Neural cell (in vitro differentiated cells): ENCODE measurements at regions not wholly inside any gene's neighbourhood (a gene's known extent, or its start where the extent isn't known, plus 50 kb on each side); places are given as distances from the start of the nearest gene placed in this dataset.

Experiments
- H2AFZ ChIP-seq: fragments of 200-600, 300-800 bp; sonication (generic), shearing (Covaris generic); 2 replicates; pipeline ENCODE4 v1.6.0; 2014; ENCODE audit warnings: low read depth, mild to moderate bottlenecking, antibody characterized with exemption, low read length, moderate library complexity
- H3F3A ChIP-seq: fragments of 200-600 bp; shearing (Covaris generic); 2 replicates; pipeline ENCODE4 v1.6.1; 2016; ENCODE audit warnings: mild to moderate bottlenecking, moderate library complexity, mixed read lengths, antibody characterized with exemption, low read length; ENCODE audit not compliant: insufficient read depth, poor library complexity, severe bottlenecking
- H3K27ac ChIP-seq: fragments of 200-600, 300-800 bp; sonication (generic), shearing (Covaris generic); 2 replicates; pipeline ENCODE4 v1.5.1; 2014; ENCODE audit warnings: mild to moderate bottlenecking, low read length, moderate library complexity
- H3K27me3 ChIP-seq: fragments of 300-800, 200-600 bp; sonication (generic), shearing (Covaris generic); 2 replicates; pipeline ENCODE4 v1.6.0; 2014; ENCODE audit warnings: mild to moderate bottlenecking, low read depth, low read length, moderate library complexity; ENCODE audit not compliant: insufficient read depth
- H3K36me3 ChIP-seq: fragments of 300-800, 200-600 bp; sonication (generic), shearing (Covaris generic); 2 replicates; pipeline ENCODE4 v1.5.1; 2014; ENCODE audit warnings: mild to moderate bottlenecking, antibody characterized with exemption, low read length, moderate library complexity; ENCODE audit not compliant: insufficient read depth
- H3K4me2 ChIP-seq: fragments of 300-800, 200-600 bp; sonication (generic), shearing (Covaris generic); 2 replicates; pipeline ENCODE4 v1.6.0; 2014; ENCODE audit warnings: mild to moderate bottlenecking, low read length
- H3K4me3 ChIP-seq: fragments of 300-800, 200-600 bp; sonication (generic), shearing (Covaris generic); 2 replicates; pipeline ENCODE4 v1.5.1; 2014; ENCODE audit warnings: mild to moderate bottlenecking, low read length, moderate library complexity
- H3K79me2 ChIP-seq: fragments of 200-600 bp; shearing (Covaris generic); replicated peaks from 2 replicates; pipeline ENCODE4 v1.6.0; 2014; ENCODE audit warnings: mild to moderate bottlenecking, low read length, moderate library complexity; ENCODE audit not compliant: insufficient read depth
- H3K9ac ChIP-seq: fragments of 300-800, 200-600 bp; sonication (generic), shearing (Covaris generic); 2 replicates; pipeline ENCODE4 v1.6.1; 2016; ENCODE audit warnings: mild to moderate bottlenecking, low read length, mixed read lengths
- H3K9me2 ChIP-seq: fragments of 200-600 bp; shearing (Covaris generic); 2 replicates; pipeline ENCODE4 v1.6.1; 2016; ENCODE audit warnings: mild to moderate bottlenecking, low read length, mixed read lengths; ENCODE audit not compliant: insufficient read depth
- H3K9me3 ChIP-seq: fragments of 200-600, 300-800 bp; sonication (generic), shearing (Covaris generic); 2 replicates; pipeline ENCODE4 v1.6.1; 2016; ENCODE audit warnings: mild to moderate bottlenecking, mixed run types, low read length, moderate library complexity, mixed read lengths
- H4K20me1 ChIP-seq: fragments of 200-600 bp; shearing (Covaris generic); 2 replicates; pipeline ENCODE4 v1.6.1; 2016; ENCODE audit warnings: mild to moderate bottlenecking, mixed run types; ENCODE audit not compliant: insufficient read depth
- EP300 ChIP-seq: fragments of 450-650 bp; conservative IDR thresholded peaks from 2 replicates; pipeline ENCODE4 v1.6.1; 2014; ENCODE audit warnings: antibody characterized with exemption, mild to moderate bottlenecking, moderate library complexity; ENCODE audit not compliant: poor library complexity, severe bottlenecking
- EZH2 ChIP-seq: fragments of 200-600, 300-800 bp; shearing (Covaris generic), sonication (generic); IDR thresholded peaks from 2 replicates; pipeline ENCODE4 v1.6.1; 2014; ENCODE audit warnings: antibody characterized with exemption, low read length, borderline replicate concordance, mild to moderate bottlenecking; ENCODE audit not compliant: insufficient read depth, poor library complexity, severe bottlenecking
- MXI1 ChIP-seq: fragments of 450-650 bp; conservative IDR thresholded peaks from 2 replicates; pipeline ENCODE4 v1.6.1; 2014; ENCODE audit warnings: antibody characterized with exemption, mild to moderate bottlenecking; ENCODE audit not compliant: poor library complexity, severe bottlenecking
- POLR2AphosphoS5 ChIP-seq: IDR thresholded peaks from 2 replicates; pipeline ENCODE4 v1.6.1; 2012
- RAD21 ChIP-seq: fragments of 450-650 bp; conservative IDR thresholded peaks from 2 replicates; pipeline ENCODE4 v1.6.1; 2014; ENCODE audit warnings: antibody characterized with exemption, mild to moderate bottlenecking, moderate library complexity
- SMC3 ChIP-seq: fragments of 450-650 bp; conservative IDR thresholded peaks from 2 replicates; pipeline ENCODE4 v1.6.1; 2014; ENCODE audit warnings: antibody characterized with exemption, mild to moderate bottlenecking, moderate library complexity; ENCODE audit not compliant: poor library complexity
- TAF1 ChIP-seq: IDR thresholded peaks from 2 replicates; pipeline ENCODE4 v1.6.1; 2012; ENCODE audit warnings: low read depth
- TF ChIP-seq, protein P1 (sequence below): IDR thresholded peaks from 2 replicates; pipeline ENCODE4 v1.6.1; 2012; ENCODE audit warnings: borderline replicate concordance
- TF ChIP-seq, protein P2 (sequence below): fragments of 450-650 bp; IDR thresholded peaks from 2 replicates; pipeline ENCODE4 v1.5.1; 2014; ENCODE audit warnings: antibody characterized with exemption, mild to moderate bottlenecking, moderate library complexity; ENCODE audit not compliant: poor library complexity, severe bottlenecking

DNA sequence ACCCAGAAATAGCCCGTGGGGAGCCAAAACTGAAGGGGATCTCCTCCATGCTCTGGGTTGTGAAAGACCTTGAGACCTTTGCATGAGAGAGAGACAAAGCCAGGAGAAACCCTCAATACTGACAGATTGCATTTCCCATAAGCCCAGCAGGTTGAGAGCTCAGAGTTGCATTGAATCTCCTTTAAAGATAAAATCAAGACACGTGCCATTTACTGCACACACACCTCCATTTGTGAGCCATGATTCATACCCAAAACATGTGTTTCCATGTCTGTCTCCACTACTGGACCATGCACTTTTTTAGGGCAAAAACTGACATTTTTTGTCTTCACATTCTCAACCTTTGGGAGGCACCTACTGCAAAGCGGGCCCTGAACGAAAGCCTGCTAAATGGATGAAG, 144.0 kb upstream of the NRIP1 start:
- H3K4me3 ChIP-seq, result no peak overlapping the region
- no peaks in the 10 kb centered on the region for H3K27me3 ChIP-seq
- H3F3A ChIP-seq, result no peaks in the 10 kb centered on the region
- no peak overlapping the region for H3K9ac ChIP-seq
- H3K79me2 ChIP-seq, result no peaks in the 10 kb centered on the region
- H3K9me3 ChIP-seq, result no peaks in the 10 kb centered on the region
- no peak overlapping the region for H2AFZ ChIP-seq
- TF ChIP-seq POLR2AphosphoS5 (no peak), MXI1 (no peak), SMC3 (no peak), RAD21 (no peak), EP300 (no peak), EZH2 (no peak), TAF1 (no peak)
- TF ChIP-seq, protein P1, sequence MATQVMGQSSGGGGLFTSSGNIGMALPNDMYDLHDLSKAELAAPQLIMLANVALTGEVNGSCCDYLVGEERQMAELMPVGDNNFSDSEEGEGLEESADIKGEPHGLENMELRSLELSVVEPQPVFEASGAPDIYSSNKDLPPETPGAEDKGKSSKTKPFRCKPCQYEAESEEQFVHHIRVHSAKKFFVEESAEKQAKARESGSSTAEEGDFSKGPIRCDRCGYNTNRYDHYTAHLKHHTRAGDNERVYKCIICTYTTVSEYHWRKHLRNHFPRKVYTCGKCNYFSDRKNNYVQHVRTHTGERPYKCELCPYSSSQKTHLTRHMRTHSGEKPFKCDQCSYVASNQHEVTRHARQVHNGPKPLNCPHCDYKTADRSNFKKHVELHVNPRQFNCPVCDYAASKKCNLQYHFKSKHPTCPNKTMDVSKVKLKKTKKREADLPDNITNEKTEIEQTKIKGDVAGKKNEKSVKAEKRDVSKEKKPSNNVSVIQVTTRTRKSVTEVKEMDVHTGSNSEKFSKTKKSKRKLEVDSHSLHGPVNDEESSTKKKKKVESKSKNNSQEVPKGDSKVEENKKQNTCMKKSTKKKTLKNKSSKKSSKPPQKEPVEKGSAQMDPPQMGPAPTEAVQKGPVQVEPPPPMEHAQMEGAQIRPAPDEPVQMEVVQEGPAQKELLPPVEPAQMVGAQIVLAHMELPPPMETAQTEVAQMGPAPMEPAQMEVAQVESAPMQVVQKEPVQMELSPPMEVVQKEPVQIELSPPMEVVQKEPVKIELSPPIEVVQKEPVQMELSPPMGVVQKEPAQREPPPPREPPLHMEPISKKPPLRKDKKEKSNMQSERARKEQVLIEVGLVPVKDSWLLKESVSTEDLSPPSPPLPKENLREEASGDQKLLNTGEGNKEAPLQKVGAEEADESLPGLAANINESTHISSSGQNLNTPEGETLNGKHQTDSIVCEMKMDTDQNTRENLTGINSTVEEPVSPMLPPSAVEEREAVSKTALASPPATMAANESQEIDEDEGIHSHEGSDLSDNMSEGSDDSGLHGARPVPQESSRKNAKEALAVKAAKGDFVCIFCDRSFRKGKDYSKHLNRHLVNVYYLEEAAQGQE, result no peak
- TF ChIP-seq, protein P2, sequence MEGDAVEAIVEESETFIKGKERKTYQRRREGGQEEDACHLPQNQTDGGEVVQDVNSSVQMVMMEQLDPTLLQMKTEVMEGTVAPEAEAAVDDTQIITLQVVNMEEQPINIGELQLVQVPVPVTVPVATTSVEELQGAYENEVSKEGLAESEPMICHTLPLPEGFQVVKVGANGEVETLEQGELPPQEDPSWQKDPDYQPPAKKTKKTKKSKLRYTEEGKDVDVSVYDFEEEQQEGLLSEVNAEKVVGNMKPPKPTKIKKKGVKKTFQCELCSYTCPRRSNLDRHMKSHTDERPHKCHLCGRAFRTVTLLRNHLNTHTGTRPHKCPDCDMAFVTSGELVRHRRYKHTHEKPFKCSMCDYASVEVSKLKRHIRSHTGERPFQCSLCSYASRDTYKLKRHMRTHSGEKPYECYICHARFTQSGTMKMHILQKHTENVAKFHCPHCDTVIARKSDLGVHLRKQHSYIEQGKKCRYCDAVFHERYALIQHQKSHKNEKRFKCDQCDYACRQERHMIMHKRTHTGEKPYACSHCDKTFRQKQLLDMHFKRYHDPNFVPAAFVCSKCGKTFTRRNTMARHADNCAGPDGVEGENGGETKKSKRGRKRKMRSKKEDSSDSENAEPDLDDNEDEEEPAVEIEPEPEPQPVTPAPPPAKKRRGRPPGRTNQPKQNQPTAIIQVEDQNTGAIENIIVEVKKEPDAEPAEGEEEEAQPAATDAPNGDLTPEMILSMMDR, result no peak
- H3K9me2 ChIP-seq, result no peaks in the 10 kb centered on the region
- H4K20me1 ChIP-seq, result no peaks in the 10 kb centered on the region
- H3K27ac ChIP-seq, result no peak overlapping the region
- H3K36me3 ChIP-seq, result no peaks in the 10 kb centered on the region
- H3K4me2 ChIP-seq, result no peak overlapping the region

DNA sequence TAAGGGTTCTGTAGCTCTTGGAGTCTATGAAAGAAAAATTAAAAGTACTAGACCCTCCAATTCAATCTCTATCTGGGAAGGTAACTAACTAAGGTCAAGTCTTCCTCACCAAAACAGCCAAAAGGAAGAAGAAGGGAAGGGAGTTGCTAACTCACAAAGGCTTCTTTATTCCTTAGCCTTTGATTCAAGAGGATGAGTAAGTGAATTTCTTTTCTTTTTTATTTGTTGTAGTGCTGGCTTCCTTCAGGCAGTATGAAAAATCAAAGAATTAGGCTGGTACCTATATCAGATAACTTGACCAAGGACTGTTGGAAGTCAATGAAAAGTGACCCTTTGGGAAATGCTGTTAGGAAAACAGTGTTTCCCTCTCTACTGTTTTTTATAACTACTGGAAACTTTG, 144.4 kb upstream of the NRIP1 start:
- no peak overlapping the region for H3K4me3 ChIP-seq
- H3K9me2 ChIP-seq, result no peaks in the 10 kb centered on the region
- H3K36me3 ChIP-seq, result no peaks in the 10 kb centered on the region
- no peaks in the 10 kb centered on the region for H3F3A ChIP-seq
- no peaks in the 10 kb centered on the region for H3K79me2 ChIP-seq
- no peak overlapping the region for H3K4me2 ChIP-seq
- no peak overlapping the region for H3K9ac ChIP-seq
- no peaks in the 10 kb centered on the region for H4K20me1 ChIP-seq
- H2AFZ ChIP-seq, result no peak overlapping the region
- no peaks in the 10 kb centered on the region for H3K27me3 ChIP-seq
- no peak overlapping the region for H3K27ac ChIP-seq
- TF ChIP-seq, protein P2, result no peak
- TF ChIP-seq MXI1 (no peak), EZH2 (no peak), RAD21 (no peak), TAF1 (no peak), SMC3 (no peak), POLR2AphosphoS5 (no peak)
- TF ChIP-seq, protein P1, result no peak
- no peaks in the 10 kb centered on the region for H3K9me3 ChIP-seq
